ENCODE measurements at regions not wholly inside any gene's neighbourhood (a gene's known extent, or its start where the extent isn't known, plus 50 kb on each side); places are given as distances from the start of the nearest gene placed in this dataset.

GRCh38 chr6:159103396-159104162, 58.8 kb upstream of the TAGAP start:
- no peak overlapping the region for H3K27ac ChIP-seq (ENCODE audit: control insufficient read depth, insufficient read depth, low read length)
- FAIRE-seq (no peak), DNase-seq (ENCODE audit: low read depth, low spot score) (no peak)
- no peaks in the 10 kb centered on the region for H3K9me3 ChIP-seq (ENCODE audit: control insufficient read depth, low read depth, low read length)
- H2AFZ ChIP-seq (ENCODE audit: control insufficient read depth, low read length) = peak overlapping the region; percentile 28
- H3K4me3 ChIP-seq (ENCODE audit: control insufficient read depth in 2 of 3, extremely low read depth in 1 of 3, insufficient read depth in 2 of 3, low read depth in 1 of 3, low read length in 3 of 3) = no peak overlapping the region
- TF ChIP-seq CTCF (optimal IDR thresholded peaks at IDR 0.05 in 1 of 3, IDR thresholded peaks at IDR 0.05 in 1 of 3, conservative IDR thresholded peaks at IDR 0.05 in 1 of 3; ENCODE audit: extremely low read depth in 1 of 3, insufficient read depth in 2 of 3, low read length in 3 of 3) = no peak
- no peak for TF ChIP-seq EZH2 (IDR thresholded peaks at IDR 0.05; ENCODE audit: low read length)
- no peaks in the 10 kb centered on the region for H4K20me1 ChIP-seq (ENCODE audit: control insufficient read depth, extremely low read depth, insufficient read depth, low read length)
- peak overlapping the region; percentile 66 for H3K4me2 ChIP-seq (ENCODE audit: control insufficient read depth, extremely low read depth, insufficient read depth, low read depth, low read length)
- H3K79me2 ChIP-seq (ENCODE audit: control insufficient read depth, insufficient read depth, low read length) = no peaks in the 10 kb centered on the region
- no peaks in the 10 kb centered on the region for H3K36me3 ChIP-seq (ENCODE audit: control insufficient read depth in 2 of 2, extremely low read depth in 1 of 2, insufficient read depth in 2 of 2, low read length in 2 of 2)
- H3K9me1 ChIP-seq (ENCODE audit: control insufficient read depth, extremely low read depth, insufficient read depth, low read length) = no peaks in the 10 kb centered on the region
- peaks cover 3% of the 10 kb centered on the region for H3K27me3 ChIP-seq (ENCODE audit: control insufficient read depth, extremely low read depth, insufficient read depth, low read length)
- dilution Hi-C loops (cut with MboI; ENCODE audit: extremely low pct_ligation_motif_present, low sequenced_read_pairs) = no loop called here
- peaks cover 30% of the 10 kb centered on the region for H3K4me1 ChIP-seq (ENCODE audit: control insufficient read depth, extremely low read depth, insufficient read depth, low read length)
- H3K9ac ChIP-seq (ENCODE audit: control insufficient read depth, extremely low read depth, insufficient read depth, low read length) = no peak overlapping the region

- Histone ChIP-seq H3K9ac (ENCODE audit: control insufficient read depth, extremely low read depth, insufficient read depth, low read length) (no peak overlapping the region), H3K27me3 (ENCODE audit: control insufficient read depth, extremely low read depth, insufficient read depth, low read length) (peaks cover 3% of the 10 kb centered on the region), H3K9me1 (ENCODE audit: control insufficient read depth, extremely low read depth, insufficient read depth, low read length) (no peaks in the 10 kb centered on the region), H3K4me1 (ENCODE audit: control insufficient read depth, extremely low read depth, insufficient read depth, low read length) (peaks cover 26% of the 10 kb centered on the region), H3K36me3 (ENCODE audit: control insufficient read depth in 2 of 2, extremely low read depth in 1 of 2, insufficient read depth in 2 of 2, low read length in 2 of 2) (no peaks in the 10 kb centered on the region), H3K4me3 (ENCODE audit: control insufficient read depth in 2 of 3, extremely low read depth in 1 of 3, insufficient read depth in 2 of 3, low read depth in 1 of 3, low read length in 3 of 3) (no peak overlapping the region), H3K27ac (ENCODE audit: control insufficient read depth, insufficient read depth, low read length) (no peak overlapping the region), H2AFZ (ENCODE audit: control insufficient read depth, low read length) (no peak overlapping the region), H4K20me1 (ENCODE audit: control insufficient read depth, extremely low read depth, insufficient read depth, low read length) (no peaks in the 10 kb centered on the region), H3K79me2 (ENCODE audit: control insufficient read depth, insufficient read depth, low read length) (no peaks in the 10 kb centered on the region), H3K9me3 (ENCODE audit: control insufficient read depth, low read depth, low read length) (no peaks in the 10 kb centered on the region), H3K4me2 (ENCODE audit: control insufficient read depth, extremely low read depth, insufficient read depth, low read depth, low read length) (no peak overlapping the region)
- dilution Hi-C loops (cut with MboI; ENCODE audit: extremely low pct_ligation_motif_present, low sequenced_read_pairs) = no loop called here
- DNase-seq (ENCODE audit: low read depth, low spot score) (no peak), FAIRE-seq (no peak)
- TF ChIP-seq EZH2 (IDR thresholded peaks at IDR 0.05; ENCODE audit: low read length) (no peak), CTCF (optimal IDR thresholded peaks at IDR 0.05 in 1 of 3, IDR thresholded peaks at IDR 0.05 in 1 of 3, conservative IDR thresholded peaks at IDR 0.05 in 1 of 3; ENCODE audit: extremely low read depth in 1 of 3, insufficient read depth in 2 of 3, low read length in 3 of 3) (no peak)
These were observed 57.8 kb upstream of the TAGAP start for GRCh38 chr6:159102373-159103160.

Data from keratinocyte (primary cell).